ENCODE measurements at regions not wholly inside any gene's neighbourhood (a gene's known extent, or its start where the extent isn't known, plus 50 kb on each side); places are given as distances from the start of the nearest gene placed in this dataset.

DNA sequence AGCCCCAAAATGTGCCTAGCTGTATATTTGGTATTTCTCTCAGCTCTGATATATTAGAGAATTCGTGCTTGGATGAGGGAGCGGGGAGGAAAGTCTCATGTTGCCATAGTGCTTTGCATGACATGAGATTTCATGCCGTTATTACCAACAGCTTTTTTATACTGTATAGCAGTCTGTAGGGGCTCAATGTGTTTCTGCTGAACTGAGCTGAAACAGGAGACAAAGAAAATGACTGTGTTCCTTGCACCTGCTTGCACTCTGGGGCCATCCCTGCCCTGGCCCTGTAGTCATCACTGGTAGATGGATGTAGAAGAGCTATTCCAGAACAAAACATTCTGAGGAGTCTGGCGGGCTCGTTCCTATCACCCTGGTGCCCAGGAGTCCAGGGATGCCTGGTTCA, 128.0 kb upstream of the SASH1 start:
- Histone ChIP-seq H3K56ac (replicated peaks; ENCODE audit: insufficient read length, low read depth, low read length) (no peak overlapping the region), H4K91ac (replicated peaks; ENCODE audit: insufficient read length, low read length) (no peak overlapping the region), H3K79me2 (ENCODE audit: control insufficient read depth in 1 of 2, insufficient read depth in 2 of 2, low read length in 2 of 2) (no peaks in the 10 kb centered on the region), H3K14ac (ENCODE audit: insufficient read length) (no peak overlapping the region), H2AK5ac (ENCODE audit: low read depth, low read length) (no peak overlapping the region), H3K27me3 (replicated peaks in 1 of 4; ENCODE audit: control insufficient read depth in 3 of 4, extremely low read depth in 1 of 4, insufficient read depth in 3 of 4, low read length in 3 of 4) (no peaks in the 10 kb centered on the region), H3K4me1 (replicated peaks in 1 of 4; ENCODE audit: control insufficient read depth in 3 of 4, insufficient read depth in 4 of 4, low read length in 3 of 4) (no peaks in the 10 kb centered on the region), H3K4me2 (ENCODE audit: insufficient read depth in 1 of 2, low read depth in 2 of 2, low read length in 2 of 2) (no peak overlapping the region), H3K18ac (ENCODE audit: extremely low read depth, low read length) (no peak overlapping the region), H4K8ac (ENCODE audit: extremely low read depth, insufficient read depth, low read length) (no peak overlapping the region), H3K9ac (replicated peaks in 1 of 4; ENCODE audit: extremely low read depth in 1 of 4, low read depth in 3 of 4, low read length in 3 of 4) (no peak overlapping the region), H2BK20ac (ENCODE audit: low read length) (no peak overlapping the region), H2AFZ (ENCODE audit: low read length) (no peak overlapping the region), H3K9me3 (ENCODE audit: insufficient read depth in 2 of 2, low read depth in 1 of 2, low read length in 1 of 2) (no peaks in the 10 kb centered on the region), H3K79me1 (ENCODE audit: low read depth, low read length) (no peaks in the 10 kb centered on the region), H2BK12ac (ENCODE audit: low read depth, low read length) (no peak overlapping the region), H3K27ac (ENCODE audit: low read depth, low read length) (no peak overlapping the region), H2BK120ac (replicated peaks; ENCODE audit: low read depth, low read length) (no peak overlapping the region), H3K4me3 (ENCODE audit: extremely low read depth in 1 of 4, insufficient read depth in 2 of 4, low read depth in 3 of 4, low read length in 4 of 4) (no peak overlapping the region), H3K36me3 (ENCODE audit: control insufficient read depth in 2 of 4, insufficient read depth in 4 of 4, low read length in 3 of 4) (no peaks in the 10 kb centered on the region), H3K23me2 (ENCODE audit: low read depth, low read length) (no peaks in the 10 kb centered on the region; the same call in 1 of the 2 replicates), H4K5ac (ENCODE audit: insufficient read length, low read depth, low read length) (no peak overlapping the region), H2BK15ac (ENCODE audit: low read length) (no peak overlapping the region), H2BK5ac (ENCODE audit: low read depth, low read length) (no peak overlapping the region), H4K20me1 (replicated peaks in 1 of 2; ENCODE audit: control insufficient read depth in 1 of 2, insufficient read depth in 2 of 2, low read length in 2 of 2) (no peaks in the 10 kb centered on the region), H3K4ac (replicated peaks; ENCODE audit: insufficient read length, low read depth, low read length) (no peak overlapping the region), H3K23ac (ENCODE audit: insufficient read length) (no peak overlapping the region)
- FAIRE-seq (no peak), DNase-seq (ENCODE audit: low read depth in 1 of 2, low spot score in 2 of 2) (no peak)
- WGBS, 2 experiments (ENCODE audit: extremely low coverage in 1 of 2, insufficient coverage in 1 of 2, insufficient read length in 1 of 2, insufficient replicate concordance in 2 of 2, low coverage in 1 of 2, low lambda C conversion rate in 2 of 2, missing lambda C conversion rate in 1 of 2): 88% methylated on average over 5 of the region's 5 CpGs; no CpG with 5 or more reads in 1 of the 2 experiments
- ChIA-PET POLR2A (ENCODE audit: partially characterized antibody) (no interaction called here), CTCF (ENCODE audit: partially characterized antibody) (interaction anchor here (1.5 to 1.8 kb wide), 2 partner anchors 37 to 99 kb away, joined by 3 to 4 read pairs; no protein-coding TSS in a partner anchor)
- TF ChIP-seq, protein P1, sequence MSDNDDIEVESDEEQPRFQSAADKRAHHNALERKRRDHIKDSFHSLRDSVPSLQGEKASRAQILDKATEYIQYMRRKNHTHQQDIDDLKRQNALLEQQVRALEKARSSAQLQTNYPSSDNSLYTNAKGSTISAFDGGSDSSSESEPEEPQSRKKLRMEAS (IDR thresholded peaks at IDR 0.05): no peak
- TF ChIP-seq POLR2AphosphoS5 (IDR thresholded peaks at IDR 0.05; ENCODE audit: low read depth, low read length): no peak
- TF ChIP-seq FOSL1 (IDR thresholded peaks at IDR 0.05; ENCODE audit: insufficient read depth, low read depth, low read length): no peak
- no peak for TF ChIP-seq JUN (IDR thresholded peaks at IDR 0.05; ENCODE audit: low read depth, low read length)
- TF ChIP-seq RBBP5 (IDR thresholded peaks at IDR 0.05; ENCODE audit: borderline replicate concordance, low read depth, low read length): no peak
- no peak for TF ChIP-seq KDM1A (IDR thresholded peaks at IDR 0.05; ENCODE audit: borderline replicate concordance, low read length)
- TF ChIP-seq RXRA (IDR thresholded peaks at IDR 0.05; ENCODE audit: insufficient read depth, low read depth, low read length): no peak
- no peak for TF ChIP-seq SIX5 (IDR thresholded peaks at IDR 0.05; ENCODE audit: low read depth, low read length)
- no peak for TF ChIP-seq SP4 (IDR thresholded peaks at IDR 0.05; ENCODE audit: low read length)
- no peak for TF ChIP-seq TAF1 (IDR thresholded peaks at IDR 0.05; ENCODE audit: low read depth, low read length)
- no peak for TF ChIP-seq CBX5 (IDR thresholded peaks at IDR 0.05; ENCODE audit: low read depth, low read length)
- no peak for TF ChIP-seq HDAC6 (IDR thresholded peaks at IDR 0.05; ENCODE audit: low read depth, low read length)
- TF ChIP-seq TCF12 (IDR thresholded peaks at IDR 0.05; ENCODE audit: low read depth, low read length): no peak
- no peak for TF ChIP-seq SIRT6 (IDR thresholded peaks at IDR 0.05; ENCODE audit: low read length)

All from H1 (cell line).